Renal cortex interstitium (tissue), 11 donors: ENCODE measurements at regions not wholly inside any gene's neighbourhood (a gene's known extent, or its start where the extent isn't known, plus 50 kb on each side); places are given as distances from the start of the nearest gene placed in this dataset.

ENCODE experiments used
- DNase-seq, 11 donors: peaks; one replicate each; pipeline ENCODE4 v3.0.0-alpha.2; 2013; ENCODE audit warnings: low read depth in 9 of 11, low spot score in 4 of 11; ENCODE audit errors: extremely low read depth in 1 of 11

- no peak for DNase-seq
Observed at GRCh38 chr7:25913598-25914224, 238.3 kb upstream of the NFE2L3 start.

GRCh38 chr7:25918731-25919130 lies 233.3 kb upstream of the NFE2L3 start:
- no peak for DNase-seq

- no peak for DNase-seq
Observed at GRCh38 chr7:25922296-25922695, 229.7 kb upstream of the NFE2L3 start.

- no peak for DNase-seq
Observed at GRCh38 chr7:25923741-25924460, 228.1 kb upstream of the NFE2L3 start.

- DNase-seq = no peak
Observed at GRCh38 chr7:25926009-25926408, 226.0 kb upstream of the NFE2L3 start.

DNA sequence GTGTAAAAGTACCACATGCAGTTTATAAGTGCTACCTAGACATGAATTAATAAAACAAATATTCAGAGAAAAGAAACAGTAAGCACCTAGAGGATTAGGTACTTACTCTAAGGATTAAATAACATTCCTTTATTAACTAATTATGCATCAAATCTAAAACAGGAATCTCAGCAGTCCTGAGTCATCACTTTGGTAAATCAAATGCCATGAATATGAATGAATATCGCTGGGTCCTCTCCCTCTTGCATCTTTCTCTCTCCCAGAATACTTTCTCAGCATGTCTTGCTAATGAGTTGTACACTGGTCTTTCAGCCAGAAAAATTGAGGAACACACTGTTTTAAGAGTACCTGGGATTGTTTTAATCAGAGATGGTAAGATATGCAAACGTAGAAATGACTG lies 225.5 kb upstream of the NFE2L3 start:
- no peak for DNase-seq

DNA sequence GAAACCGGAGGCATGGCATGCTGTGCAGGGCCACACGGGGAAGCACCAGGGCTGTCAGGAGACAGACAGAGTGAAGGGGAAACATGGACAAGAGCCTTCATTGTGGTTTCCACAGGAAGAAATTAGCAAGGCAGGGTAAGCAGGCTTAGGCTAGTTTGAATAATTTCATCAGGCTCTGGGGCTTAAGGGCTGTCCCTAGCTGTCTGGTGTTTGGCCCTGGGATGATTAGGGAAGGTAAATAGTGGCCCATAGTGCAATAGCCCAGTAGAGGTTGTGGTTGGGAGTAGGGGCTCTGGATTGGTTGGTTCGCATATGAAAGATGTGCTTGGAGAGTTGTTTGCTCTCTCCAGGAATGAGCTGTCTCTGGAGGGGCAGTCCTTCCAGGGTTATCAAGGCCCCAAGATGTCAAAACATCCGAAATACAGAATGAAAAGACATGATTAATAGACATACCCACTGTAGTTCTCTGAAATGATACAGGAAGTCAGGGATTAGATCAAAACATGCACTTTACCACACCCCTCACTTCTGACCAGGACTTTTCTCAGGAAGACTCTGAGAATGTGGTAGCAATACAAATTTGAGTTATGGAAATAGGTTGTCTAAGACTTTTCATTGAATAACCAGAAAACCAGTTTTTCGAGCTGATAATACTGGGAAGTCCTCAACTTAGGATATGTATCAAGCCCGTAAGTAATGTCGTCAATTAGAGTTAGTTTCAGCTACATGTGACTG lies 224.9 kb upstream of the NFE2L3 start:
- DNase-seq = no peak

- DNase-seq = no peak
Observed at GRCh38 chr7:25927626-25927978, 224.4 kb upstream of the NFE2L3 start.

DNA sequence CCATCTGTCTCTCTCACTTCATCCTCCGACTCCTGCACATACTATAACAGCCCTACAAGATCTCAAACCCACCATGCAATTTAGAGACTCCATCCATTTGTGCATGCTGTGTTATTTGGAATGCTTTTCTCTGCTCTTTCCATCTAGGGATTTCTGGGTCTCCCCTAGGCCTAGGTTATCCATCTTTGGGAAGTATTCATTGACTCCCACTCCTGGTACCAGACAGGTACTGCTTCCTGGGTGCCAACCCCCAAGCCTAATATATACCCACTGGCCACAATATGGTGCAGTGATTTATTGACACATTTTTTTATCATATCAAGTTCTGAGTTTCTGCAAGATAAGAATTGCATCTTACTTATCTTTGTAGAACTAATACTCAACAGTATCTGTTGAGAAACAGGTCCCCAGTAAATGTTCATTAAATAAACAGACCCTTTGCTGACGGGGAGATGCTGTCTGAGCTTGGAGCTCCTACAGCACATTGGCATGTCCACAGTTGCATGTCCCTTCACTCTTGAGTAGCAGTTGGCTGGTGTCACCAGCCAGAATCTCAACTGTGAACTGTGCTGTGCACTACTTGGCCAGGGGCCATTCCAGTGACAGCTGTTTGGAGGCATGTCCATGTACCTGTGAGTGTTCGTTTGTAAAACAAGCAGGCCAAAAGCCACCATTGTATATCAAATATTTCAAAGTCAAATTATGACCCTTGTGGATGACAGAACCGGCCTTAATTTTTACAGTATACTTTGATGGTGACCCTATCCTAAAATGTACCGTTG lies 223.3 kb upstream of the NFE2L3 start:
- DNase-seq = no peak

- DNase-seq = no peak
Observed at GRCh38 chr7:25929448-25929847, 222.6 kb upstream of the NFE2L3 start.

DNA sequence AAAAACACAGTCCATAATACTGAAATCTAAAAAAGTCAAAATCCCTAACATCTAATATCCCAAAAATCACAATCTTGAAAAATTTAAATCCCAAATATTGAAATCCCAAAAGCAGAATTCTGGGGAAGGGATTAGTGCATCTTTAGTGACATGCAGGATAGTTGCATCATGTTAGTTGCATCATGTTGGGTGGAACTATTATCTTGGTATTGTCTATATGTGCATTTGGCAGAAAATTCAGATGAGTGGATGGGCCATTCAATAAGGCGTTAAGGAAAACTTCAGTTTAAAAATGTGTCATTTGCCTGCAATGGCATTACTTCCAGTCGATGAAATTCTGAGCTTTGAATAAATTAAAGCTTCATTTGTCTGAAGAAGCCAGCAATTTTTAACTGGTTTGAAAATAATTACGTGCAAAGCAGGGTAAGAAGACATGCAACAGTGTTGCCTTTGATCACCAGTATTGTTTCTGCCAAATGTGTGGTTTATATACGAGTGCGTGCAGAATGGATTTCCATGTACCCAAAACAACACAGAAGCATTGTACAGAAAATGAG lies 221.4 kb upstream of the NFE2L3 start:
- DNase-seq = no peak

- DNase-seq = no peak
Observed at GRCh38 chr7:25931156-25931555, 220.8 kb upstream of the NFE2L3 start.

DNA sequence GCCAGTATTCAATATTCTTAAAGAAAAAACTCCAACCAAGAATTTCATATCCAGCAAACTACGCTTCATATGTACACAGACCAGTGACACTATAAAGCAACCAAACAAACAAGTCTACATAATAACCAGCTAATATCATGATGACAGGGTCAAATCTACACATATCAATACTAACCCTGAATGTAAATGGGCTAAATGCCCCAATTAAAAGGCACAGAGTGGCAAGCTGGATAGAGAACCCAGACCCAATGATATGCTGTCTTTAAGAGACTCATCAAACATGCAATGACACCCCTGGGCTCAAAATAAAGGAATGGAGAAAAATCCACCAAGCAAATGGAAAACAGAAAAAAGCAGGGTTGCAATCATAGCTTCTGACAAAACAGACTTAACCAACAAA lies 218.1 kb upstream of the NFE2L3 start:
- no peak for DNase-seq

GRCh38 chr7:25940086-25940906 lies 211.7 kb upstream of the NFE2L3 start:
- DNase-seq = no peak

DNA sequence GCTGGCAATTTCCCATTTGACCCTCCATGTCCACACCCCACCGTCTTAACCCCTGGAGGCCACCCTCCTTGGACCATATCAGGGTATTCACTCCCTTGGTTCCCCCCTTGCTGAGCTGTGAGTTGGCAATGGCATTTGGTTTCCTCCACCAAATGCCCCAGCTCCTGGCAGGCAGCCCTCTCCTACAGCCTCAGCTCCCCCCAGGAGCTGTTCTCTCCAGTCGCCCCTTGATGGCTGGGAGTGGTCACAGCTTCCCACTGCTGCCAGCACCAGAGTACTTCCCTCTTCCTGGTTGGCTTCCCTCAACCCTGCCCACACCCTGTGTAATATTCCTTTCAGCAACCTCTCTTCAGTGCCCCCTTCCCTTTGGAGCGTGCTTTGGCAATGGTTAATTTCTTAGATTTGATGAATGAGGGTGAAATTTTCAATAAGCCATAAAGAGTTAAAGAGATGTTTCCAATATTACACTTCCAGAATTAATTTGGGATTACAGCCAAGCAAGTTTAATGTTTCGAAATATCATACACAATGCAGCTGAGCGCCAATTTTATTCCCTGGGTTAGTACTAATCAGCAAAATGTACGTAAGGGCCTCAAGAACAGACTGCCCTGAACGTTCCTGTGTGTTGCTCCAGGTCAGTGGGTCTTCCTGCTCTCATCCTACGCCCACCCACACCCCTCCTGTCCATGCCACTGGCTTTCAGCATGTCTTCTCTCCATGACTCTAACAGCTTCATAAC lies 207.1 kb upstream of the NFE2L3 start:
- DNase-seq = no peak

GRCh38 chr7:25945608-25946007 lies 206.4 kb upstream of the NFE2L3 start:
- DNase-seq = no peak

DNA sequence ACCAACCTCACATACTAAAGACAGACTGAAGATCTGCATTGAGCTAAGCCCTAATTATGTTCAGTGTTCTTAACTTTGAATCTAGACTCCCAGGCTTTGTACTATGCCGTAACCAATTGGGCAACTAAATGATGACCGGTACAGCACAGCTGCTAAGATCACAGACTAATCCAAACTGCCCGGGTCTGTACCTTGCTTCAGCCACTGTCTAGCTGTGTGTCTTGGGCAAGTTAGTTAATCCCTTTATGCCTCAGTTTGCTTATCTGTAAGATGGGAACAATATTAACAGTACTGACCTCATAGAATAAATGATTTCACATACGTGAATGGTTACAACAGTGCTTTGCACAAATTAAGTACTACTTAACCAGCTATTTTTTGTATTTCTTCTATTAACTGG lies 205.8 kb upstream of the NFE2L3 start:
- DNase-seq = no peak
